KMS-11 (cell line): ENCODE measurements at regions not wholly inside any gene's neighbourhood (a gene's known extent, or its start where the extent isn't known, plus 50 kb on each side); places are given as distances from the start of the nearest gene placed in this dataset.

Experiments
- H2AFZ ChIP-seq: fragments of 200-600 bp; sonication (generic); 2 replicates; pipeline ENCODE4 v1.6.1; 2016; ENCODE audit warnings: antibody characterized with exemption, mixed run types, low read depth
- H3K27ac ChIP-seq: fragments of 200-600 bp; sonication (generic); 2 replicates; pipeline ENCODE4 v1.6.1; 2016; ENCODE audit warnings: mild to moderate bottlenecking, mixed run types
- H3K27me3 ChIP-seq: fragments of 200-600 bp; sonication (generic); 2 replicates; pipeline ENCODE4 v1.6.1; 2017; ENCODE audit warnings: mild to moderate bottlenecking, low read depth, mixed run types, moderate library complexity; ENCODE audit not compliant: insufficient read depth
- H3K36me3 ChIP-seq: fragments of 200-600 bp; sonication (generic); 2 replicates; pipeline ENCODE4 v1.6.1; 2017; ENCODE audit warnings: mild to moderate bottlenecking, mixed run types; ENCODE audit not compliant: insufficient read depth
- H3K4me1 ChIP-seq: fragments of 200-600 bp; sonication (generic); 2 replicates; pipeline ENCODE4 v1.6.1; 2016; ENCODE audit warnings: mild to moderate bottlenecking, low read depth, mixed run types; ENCODE audit not compliant: poor library complexity, severe bottlenecking
- H3K4me2 ChIP-seq: fragments of 200-600 bp; sonication (generic); 2 replicates; pipeline ENCODE4 v1.7.0; 2016; ENCODE audit warnings: mild to moderate bottlenecking, mixed run types
- H3K4me3 ChIP-seq: fragments of 200-600 bp; sonication (generic); IDR thresholded peaks from 2 replicates; pipeline ENCODE4 v1.6.1; 2017; ENCODE audit warnings: low read depth, low read length, mixed read lengths; ENCODE audit not compliant: insufficient read depth
- H3K79me2 ChIP-seq: fragments of 200-600 bp; sonication (generic); 2 replicates; pipeline ENCODE4 v1.6.1; 2016; ENCODE audit warnings: low read depth, mixed run types; ENCODE audit not compliant: insufficient read depth
- H3K9ac ChIP-seq: fragments of 200-600 bp; sonication (generic); 2 replicates; pipeline ENCODE4 v1.6.1; 2016; ENCODE audit warnings: mild to moderate bottlenecking, mixed run types
- H4K20me1 ChIP-seq: fragments of 200-600 bp; sonication (generic); 2 replicates; pipeline ENCODE4 v1.6.1; 2016; ENCODE audit warnings: mild to moderate bottlenecking, mixed run types; ENCODE audit not compliant: insufficient read depth
- TF ChIP-seq, protein P1 (sequence below): fragments of 200-600 bp; sonication (generic); conservative IDR thresholded peaks from 2 replicates; pipeline ENCODE4 v1.6.1; 2017; ENCODE audit warnings: low read depth, mild to moderate bottlenecking, antibody characterized with exemption, low read length, moderate library complexity, mixed read lengths

DNA sequence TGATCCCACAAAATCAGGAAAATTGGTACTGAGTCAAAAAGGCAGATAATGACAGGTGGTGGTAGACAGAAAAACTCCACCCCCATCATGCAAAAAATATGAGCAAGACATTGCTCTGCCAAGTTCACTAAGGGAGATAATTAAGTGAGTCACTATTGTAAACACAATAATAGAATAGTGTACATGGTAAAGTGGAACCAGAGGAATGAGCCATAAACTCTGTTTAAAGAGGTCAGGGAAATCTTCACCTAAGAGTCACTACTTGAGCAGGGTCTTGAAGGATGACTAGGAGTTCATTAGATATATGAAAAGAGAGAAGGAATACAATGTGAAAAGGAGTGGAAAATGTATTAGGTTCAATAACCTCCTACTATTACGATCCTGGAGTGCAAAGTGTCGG is 213.4 kb upstream of the PEX5L start:
- Histone ChIP-seq H3K4me2 (no peak overlapping the region), H2AFZ (no peak overlapping the region), H3K4me3 (no peak overlapping the region), H3K9ac (no peak overlapping the region), H4K20me1 (no peaks in the 10 kb centered on the region), H3K4me1 (no peaks in the 10 kb centered on the region), H3K79me2 (no peaks in the 10 kb centered on the region), H3K36me3 (no peaks in the 10 kb centered on the region), H3K27ac (no peak overlapping the region), H3K27me3 (no peaks in the 10 kb centered on the region)
- TF ChIP-seq, protein P1, sequence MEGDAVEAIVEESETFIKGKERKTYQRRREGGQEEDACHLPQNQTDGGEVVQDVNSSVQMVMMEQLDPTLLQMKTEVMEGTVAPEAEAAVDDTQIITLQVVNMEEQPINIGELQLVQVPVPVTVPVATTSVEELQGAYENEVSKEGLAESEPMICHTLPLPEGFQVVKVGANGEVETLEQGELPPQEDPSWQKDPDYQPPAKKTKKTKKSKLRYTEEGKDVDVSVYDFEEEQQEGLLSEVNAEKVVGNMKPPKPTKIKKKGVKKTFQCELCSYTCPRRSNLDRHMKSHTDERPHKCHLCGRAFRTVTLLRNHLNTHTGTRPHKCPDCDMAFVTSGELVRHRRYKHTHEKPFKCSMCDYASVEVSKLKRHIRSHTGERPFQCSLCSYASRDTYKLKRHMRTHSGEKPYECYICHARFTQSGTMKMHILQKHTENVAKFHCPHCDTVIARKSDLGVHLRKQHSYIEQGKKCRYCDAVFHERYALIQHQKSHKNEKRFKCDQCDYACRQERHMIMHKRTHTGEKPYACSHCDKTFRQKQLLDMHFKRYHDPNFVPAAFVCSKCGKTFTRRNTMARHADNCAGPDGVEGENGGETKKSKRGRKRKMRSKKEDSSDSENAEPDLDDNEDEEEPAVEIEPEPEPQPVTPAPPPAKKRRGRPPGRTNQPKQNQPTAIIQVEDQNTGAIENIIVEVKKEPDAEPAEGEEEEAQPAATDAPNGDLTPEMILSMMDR = no peak

DNA sequence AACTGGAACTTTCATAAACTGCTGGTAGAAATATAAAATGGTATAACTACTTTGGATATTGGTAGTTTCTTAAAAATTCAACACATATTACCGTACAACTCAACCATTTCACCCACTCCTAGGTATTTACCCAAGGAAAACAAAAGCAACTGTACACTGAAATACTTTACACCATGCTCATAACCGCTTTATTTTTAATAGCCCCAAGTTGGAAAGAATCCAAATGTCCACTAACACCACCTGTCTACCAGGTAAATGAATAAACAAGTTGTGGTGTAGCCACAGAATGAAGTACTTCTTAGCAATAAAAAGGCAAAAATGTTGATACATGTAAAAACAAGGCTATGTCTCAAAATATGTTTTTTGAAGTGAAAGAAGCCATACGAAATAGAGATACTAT is 215.9 kb upstream of the PEX5L start:
- TF ChIP-seq, protein P1 = no peak

DNA sequence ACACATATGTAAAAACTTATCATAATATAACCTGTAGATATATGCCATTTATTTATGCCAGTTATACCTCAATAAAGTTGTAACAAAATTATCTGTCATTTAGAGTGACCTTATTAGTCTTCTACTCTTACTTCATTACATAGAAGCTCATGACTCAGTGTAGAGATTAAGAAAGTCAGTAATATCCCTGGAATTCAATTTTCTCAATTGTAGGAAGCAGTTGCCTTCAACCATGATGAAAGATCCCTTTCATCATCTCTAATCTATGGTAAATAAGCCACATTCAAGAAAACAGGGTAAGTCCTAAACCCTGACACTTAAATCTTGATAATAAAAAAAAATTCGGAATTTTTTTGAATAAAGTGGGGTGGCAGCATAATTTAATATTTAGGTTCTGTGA is 216.5 kb upstream of the PEX5L start:
- Histone ChIP-seq H3K27ac (no peak overlapping the region), H3K4me1 (no peaks in the 10 kb centered on the region), H3K4me3 (no peak overlapping the region), H2AFZ (no peak overlapping the region), H3K36me3 (no peaks in the 10 kb centered on the region), H3K9ac (no peak overlapping the region), H3K79me2 (no peaks in the 10 kb centered on the region), H4K20me1 (no peaks in the 10 kb centered on the region), H3K27me3 (no peaks in the 10 kb centered on the region), H3K4me2 (no peak overlapping the region)
- TF ChIP-seq, protein P1 = no peak

More for the DNA sequence above, 215.9 kb upstream of the PEX5L start:
- Histone ChIP-seq H3K4me3 (no peak overlapping the region), H3K9ac (no peak overlapping the region), H3K27ac (no peak overlapping the region), H3K4me2 (no peak overlapping the region), H3K27me3 (no peaks in the 10 kb centered on the region), H3K4me1 (no peaks in the 10 kb centered on the region), H3K36me3 (no peaks in the 10 kb centered on the region), H4K20me1 (no peaks in the 10 kb centered on the region), H3K79me2 (no peaks in the 10 kb centered on the region), H2AFZ (no peak overlapping the region)

DNA sequence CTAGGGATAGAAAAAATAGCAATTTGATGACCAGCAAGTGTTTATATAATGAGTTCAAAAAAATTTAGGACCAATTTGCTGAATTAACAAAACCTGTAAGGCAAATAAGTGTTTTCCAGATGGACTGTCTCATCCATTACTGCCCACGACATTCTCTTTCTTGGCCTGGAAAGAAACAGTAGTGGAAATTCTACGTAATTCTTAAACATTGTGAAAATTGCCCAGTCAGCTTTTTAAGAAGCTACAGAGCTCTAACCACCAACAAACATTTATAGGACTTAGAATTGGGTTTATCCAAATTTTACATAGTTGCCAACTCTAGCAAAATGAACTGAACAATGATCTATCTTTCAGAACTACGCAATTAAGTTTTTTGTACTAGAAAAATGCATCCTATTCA is 227.7 kb upstream of the PEX5L start:
- no peaks in the 10 kb centered on the region for H4K20me1 ChIP-seq
- no peak overlapping the region for H3K4me2 ChIP-seq
- no peaks in the 10 kb centered on the region for H3K79me2 ChIP-seq
- peaks cover 14% of the 10 kb centered on the region for H3K4me1 ChIP-seq
- no peak overlapping the region for H3K27ac ChIP-seq
- H3K36me3 ChIP-seq = no peaks in the 10 kb centered on the region
- H2AFZ ChIP-seq = no peak overlapping the region
- TF ChIP-seq, protein P1 = no peak
- H3K9ac ChIP-seq = no peak overlapping the region
- H3K27me3 ChIP-seq = no peaks in the 10 kb centered on the region
- no peak overlapping the region for H3K4me3 ChIP-seq
